Upper lobe of left lung (tissue), 4 donors: ENCODE measurements at regions not wholly inside any gene's neighbourhood (a gene's known extent, or its start where the extent isn't known, plus 50 kb on each side); places are given as distances from the start of the nearest gene placed in this dataset.

Experiments used
- EP300 ChIP-seq, 4 donors: sonication (generic); formaldehyde crosslinking; IDR thresholded peaks; one replicate each; pipeline ENCODE4 v1.5.1; 2017; ENCODE audit warnings: antibody characterized with exemption in 4 of 4, control low read depth in 2 of 4
- POLR2A ChIP-seq, 4 donors: fragments of 450-650 bp; IDR thresholded peaks; one replicate each; pipeline ENCODE4 v1.5.1; 2016 to 2017; ENCODE audit warnings: antibody characterized with exemption in 4 of 4, mild to moderate bottlenecking in 2 of 4
- POLR2AphosphoS5 ChIP-seq, 2 donors: sonication (generic); formaldehyde crosslinking; IDR thresholded peaks; one replicate each; pipeline ENCODE4 v1.5.1; 2017; ENCODE audit warnings: antibody characterized with exemption in 2 of 2
- TF ChIP-seq, protein P1 (sequence below), 6 experiments: fragments of 450-650 bp in 4 of 6; fragments of 200-600 bp in 2 of 6; sonication (generic) in 2 of 6; IDR thresholded peaks; one replicate each; pipeline ENCODE4 v1.5.1; 2016 to 2019; ENCODE audit warnings: antibody characterized with exemption in 6 of 6

DNA sequence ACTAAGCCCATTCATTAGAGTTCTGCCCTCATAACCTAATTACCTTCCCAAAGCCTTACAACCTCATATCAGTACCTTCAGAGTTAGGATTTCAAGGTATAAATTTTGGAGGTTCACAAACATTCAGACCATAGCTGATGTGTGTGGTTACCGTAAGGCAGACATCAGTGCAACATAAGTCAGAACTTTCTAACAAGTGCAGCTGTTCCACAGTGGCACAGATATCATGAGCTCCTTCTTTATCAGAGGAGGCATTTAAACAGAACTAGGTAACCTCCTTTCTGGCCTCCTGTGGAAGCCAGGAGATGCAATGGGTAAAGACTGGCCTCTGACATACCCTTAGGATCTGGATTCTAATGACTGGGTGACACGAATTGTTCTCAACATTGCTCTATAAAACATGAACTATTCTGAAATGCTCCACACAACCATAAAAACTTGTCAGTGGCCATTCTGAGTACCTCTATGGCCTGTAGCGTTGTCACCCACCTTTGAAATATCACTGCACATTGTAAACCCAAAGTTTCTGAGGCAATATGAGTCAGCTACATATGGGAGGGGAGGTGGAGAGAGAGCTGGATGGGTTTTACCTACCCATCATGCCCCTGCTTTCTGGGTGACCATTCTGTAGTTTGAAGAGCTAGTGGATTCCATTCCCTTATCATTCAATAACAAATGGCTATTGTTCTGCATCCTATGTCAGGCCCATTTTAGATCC lies 546.0 kb upstream of the TBL1XR1 start:
- TF ChIP-seq, protein P1, sequence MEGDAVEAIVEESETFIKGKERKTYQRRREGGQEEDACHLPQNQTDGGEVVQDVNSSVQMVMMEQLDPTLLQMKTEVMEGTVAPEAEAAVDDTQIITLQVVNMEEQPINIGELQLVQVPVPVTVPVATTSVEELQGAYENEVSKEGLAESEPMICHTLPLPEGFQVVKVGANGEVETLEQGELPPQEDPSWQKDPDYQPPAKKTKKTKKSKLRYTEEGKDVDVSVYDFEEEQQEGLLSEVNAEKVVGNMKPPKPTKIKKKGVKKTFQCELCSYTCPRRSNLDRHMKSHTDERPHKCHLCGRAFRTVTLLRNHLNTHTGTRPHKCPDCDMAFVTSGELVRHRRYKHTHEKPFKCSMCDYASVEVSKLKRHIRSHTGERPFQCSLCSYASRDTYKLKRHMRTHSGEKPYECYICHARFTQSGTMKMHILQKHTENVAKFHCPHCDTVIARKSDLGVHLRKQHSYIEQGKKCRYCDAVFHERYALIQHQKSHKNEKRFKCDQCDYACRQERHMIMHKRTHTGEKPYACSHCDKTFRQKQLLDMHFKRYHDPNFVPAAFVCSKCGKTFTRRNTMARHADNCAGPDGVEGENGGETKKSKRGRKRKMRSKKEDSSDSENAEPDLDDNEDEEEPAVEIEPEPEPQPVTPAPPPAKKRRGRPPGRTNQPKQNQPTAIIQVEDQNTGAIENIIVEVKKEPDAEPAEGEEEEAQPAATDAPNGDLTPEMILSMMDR (IDR thresholded peaks at IDR 0.05), result no peak
- TF ChIP-seq POLR2A (IDR thresholded peaks at IDR 0.05) (no peak), EP300 (IDR thresholded peaks at IDR 0.05) (no peak), POLR2AphosphoS5 (IDR thresholded peaks at IDR 0.05) (no peak)
